BE2C (cell line): ENCODE measurements at regions not wholly inside any gene's neighbourhood (a gene's known extent, or its start where the extent isn't known, plus 50 kb on each side); places are given as distances from the start of the nearest gene placed in this dataset.

Source experiments
- DNase-seq: peaks from one replicate; pipeline ENCODE4 v3.0.0-alpha.2; 2020
- H3K27me3 ChIP-seq: fragments of 250-450 bp; sonication (Bioruptor Pico); 2 replicates; pipeline ENCODE4 v1.5.1; 2020; ENCODE audit warnings: mild to moderate bottlenecking
- H3K36me3 ChIP-seq: fragments of 250-450 bp; sonication (Bioruptor Pico); 2 replicates; pipeline ENCODE4 v1.5.1; 2020; ENCODE audit warnings: mild to moderate bottlenecking
- H3K4me1 ChIP-seq: fragments of 250-450 bp; sonication (Bioruptor Pico); 2 replicates; pipeline ENCODE4 v1.5.1; 2020
- H3K4me3 ChIP-seq: 2 replicates; pipeline ENCODE4 v1.5.1; 2011; ENCODE audit warnings: low read depth, low read length
- H3K9me3 ChIP-seq: fragments of 250-450 bp; sonication (Bioruptor Pico); 2 replicates; pipeline ENCODE4 v1.5.1; 2020
- CTCF ChIP-seq: IDR thresholded peaks from 2 replicates; pipeline ENCODE4 v1.5.1; 2012; ENCODE audit warnings: mild to moderate bottlenecking, low read depth, low read length

GRCh38 chr14:51787352-51787751 is 73.1 kb upstream of the GNG2 start:
- Histone ChIP-seq H3K4me3 (no peak overlapping the region), H3K9me3 (peaks cover 2% of the 10 kb centered on the region; the same call in 1 of the 2 replicates), H3K36me3 (no peaks in the 10 kb centered on the region), H3K4me1 (no peaks in the 10 kb centered on the region; the same call in 1 of the 2 replicates), H3K27me3 (no peaks in the 10 kb centered on the region)
- no peak for TF ChIP-seq CTCF
- DNase-seq = no peak

- no peaks in the 10 kb centered on the region for H3K27me3 ChIP-seq
- H3K9me3 ChIP-seq = peaks cover 2% of the 10 kb centered on the region; the same call in 1 of the 2 replicates
- DNase-seq = no peak
- H3K36me3 ChIP-seq = no peaks in the 10 kb centered on the region
- no peak for TF ChIP-seq CTCF
- no peak overlapping the region for H3K4me3 ChIP-seq
- H3K4me1 ChIP-seq = peaks cover 4% of the 10 kb centered on the region
These were observed 71.3 kb upstream of the GNG2 start for GRCh38 chr14:51789114-51789513.

- H3K36me3 ChIP-seq = no peaks in the 10 kb centered on the region
- peaks cover 4% of the 10 kb centered on the region; the same call in 1 of the 2 replicates for H3K4me1 ChIP-seq
- no peaks in the 10 kb centered on the region for H3K27me3 ChIP-seq
- H3K9me3 ChIP-seq = peaks cover 2% of the 10 kb centered on the region; the same call in 1 of the 2 replicates
- no peak for DNase-seq
- TF ChIP-seq CTCF = no peak
- H3K4me3 ChIP-seq = no peak overlapping the region
These were observed 70.8 kb upstream of the GNG2 start for GRCh38 chr14:51789596-51789995.

GRCh38 chr14:51792809-51793208 is 67.6 kb upstream of the GNG2 start:
- H3K4me1 ChIP-seq = peaks cover 4% of the 10 kb centered on the region; the same call in 1 of the 2 replicates
- H3K36me3 ChIP-seq = no peaks in the 10 kb centered on the region
- no peak for TF ChIP-seq CTCF
- no peak overlapping the region for H3K4me3 ChIP-seq
- H3K9me3 ChIP-seq = no peaks in the 10 kb centered on the region
- DNase-seq = no peak
- no peaks in the 10 kb centered on the region for H3K27me3 ChIP-seq

DNA sequence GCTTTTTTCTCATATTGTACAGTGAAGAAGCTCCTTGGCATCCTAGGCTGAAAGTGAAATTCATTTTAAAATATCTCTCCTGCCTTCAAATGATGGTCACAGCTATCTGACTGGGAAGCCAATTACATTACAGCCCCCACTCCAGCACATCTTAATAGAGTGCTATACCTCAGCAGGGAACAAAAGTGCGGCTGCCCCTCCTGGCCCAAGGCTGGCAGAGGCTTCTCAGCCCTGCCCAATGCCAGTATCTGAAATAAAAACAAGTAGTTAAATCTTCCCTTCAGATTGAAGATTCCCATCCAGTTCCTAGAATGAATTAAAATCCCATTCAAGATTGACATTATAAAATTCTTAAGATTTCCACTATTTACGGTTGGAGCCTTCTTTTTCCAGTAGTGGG is 54.9 kb upstream of the GNG2 start:
- Histone ChIP-seq H3K36me3 (no peaks in the 10 kb centered on the region), H3K4me1 (peaks cover 17% of the 10 kb centered on the region), H3K4me3 (no peak overlapping the region), H3K9me3 (no peaks in the 10 kb centered on the region), H3K27me3 (no peaks in the 10 kb centered on the region)
- DNase-seq = peak; percentile 57
- TF ChIP-seq CTCF = peak; percentile 67

DNA sequence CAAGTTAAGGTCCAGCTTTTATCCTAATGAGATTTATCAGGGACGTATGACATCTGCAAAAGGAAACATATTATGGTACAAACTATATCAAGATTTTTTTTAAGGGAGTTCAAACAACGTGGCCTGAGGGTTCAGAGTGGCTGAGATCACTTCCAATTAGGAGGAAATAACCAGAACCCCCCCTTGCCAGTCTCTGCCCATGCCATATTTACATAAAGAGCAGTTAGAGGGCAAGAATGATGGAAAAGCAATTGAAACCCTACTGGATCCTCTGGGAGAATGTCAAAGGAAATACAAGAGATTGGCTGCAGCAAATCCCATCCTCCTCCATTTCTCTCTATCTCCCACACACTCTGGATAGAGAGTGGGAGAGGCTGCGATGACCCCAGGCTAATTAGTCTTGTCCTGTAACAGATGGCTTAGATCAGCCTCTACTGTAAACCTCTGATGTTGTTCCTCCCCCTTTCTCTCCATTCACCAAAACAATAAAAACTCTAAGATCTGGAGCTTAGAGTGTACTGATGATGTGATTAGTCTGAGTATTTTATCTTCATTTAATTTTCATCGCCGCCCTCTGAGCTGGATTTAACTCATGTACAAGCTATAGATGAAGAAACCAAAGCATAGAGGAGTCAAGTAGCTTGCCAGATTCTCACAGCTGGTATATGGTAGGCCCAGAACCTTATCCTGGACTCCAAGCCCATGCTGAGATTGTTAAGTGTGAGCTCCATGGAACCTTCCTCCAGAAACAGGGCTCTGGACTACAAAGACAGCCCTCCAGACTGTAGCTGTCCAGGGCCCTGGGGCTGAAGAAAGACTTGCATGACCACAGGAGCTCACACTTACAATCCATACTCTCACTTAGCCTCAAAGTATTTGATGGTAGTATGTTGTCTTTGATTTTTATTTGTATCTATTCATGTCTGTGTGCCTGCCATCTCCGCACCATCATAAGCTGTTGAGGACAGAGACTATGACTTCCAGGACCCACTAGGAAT is 54.1 kb upstream of the GNG2 start:
- Histone ChIP-seq H3K4me1 (peaks cover 17% of the 10 kb centered on the region), H3K4me3 (no peak overlapping the region), H3K27me3 (no peaks in the 10 kb centered on the region), H3K36me3 (no peaks in the 10 kb centered on the region), H3K9me3 (no peaks in the 10 kb centered on the region)
- no peak for TF ChIP-seq CTCF
- DNase-seq = peak; percentile 61
